Tibial artery (tissue), 4 donors: ENCODE measurements at regions not wholly inside any gene's neighbourhood (a gene's known extent, or its start where the extent isn't known, plus 50 kb on each side); places are given as distances from the start of the nearest gene placed in this dataset.
"Not testable (repeated sequence)": the region's sequence is repeated elsewhere in the genome, so short reads cannot be mapped to it uniquely, and the experiment has no call there.

ENCODE experiments used
- DNase-seq, 2 donors: peaks; one replicate each; pipeline ENCODE4 v3.0.0-alpha.2; 2019
- H3K27ac ChIP-seq, 2 donors: fragments of 200-600 bp; sonication (generic) in 1 of 2; 1 replicate in 1 of 2; 2 replicates in 1 of 2; pipeline ENCODE4 v1.5.1; 2018 to 2019; ENCODE audit warnings: mild to moderate bottlenecking in 1 of 2
- H3K27me3 ChIP-seq, 2 donors: fragments of 200-600 bp; sonication (generic) in 1 of 2; one replicate each; pipeline versions ENCODE4 v1.5.1 to v1.6.0; 2016 to 2019
- H3K36me3 ChIP-seq, 3 donors: fragments of 200-600 bp; sonication (generic) in 2 of 3; one replicate each; pipeline ENCODE4 v1.5.1; 2016 to 2019; ENCODE audit warnings: mild to moderate bottlenecking in 2 of 3
- H3K4me1 ChIP-seq, 4 donors: fragments of 200-600 bp; sonication (generic) in 2 of 4; 1 replicate in 3 of 4; 2 replicates in 1 of 4; pipeline ENCODE4 v1.5.1; 2016 to 2019
- H3K4me3 ChIP-seq, 2 donors: fragments of 200-600 bp; sonication (generic) in 1 of 2; 1 replicate in 1 of 2; 2 replicates in 1 of 2; pipeline ENCODE4 v1.5.1; 2018 to 2019; ENCODE audit warnings: mild to moderate bottlenecking in 2 of 2
- H3K9me3 ChIP-seq, 3 donors: fragments of 200-600 bp; sonication (generic) in 1 of 3; one replicate each; pipeline ENCODE4 v1.5.1; 2016 to 2019
- CTCF ChIP-seq, 2 experiments: fragments of 200-600 bp in 1 of 2; fragments of 450-650 bp in 1 of 2; IDR thresholded peaks; one replicate each; pipeline ENCODE4 v1.5.1; 2017 to 2019; ENCODE audit warnings: antibody characterized with exemption in 2 of 2, mild to moderate bottlenecking in 1 of 2, moderate library complexity in 1 of 2
- intact Hi-C: fragments of 100-400 bp; cut with DNase I; formaldehyde crosslinking; loops from one replicate; pipeline ENCODE4 v1.15.0; 2023; ENCODE audit warnings: low total_unique reads

GRCh38 chr14:43285575-43285974 is 1221.5 kb downstream of the FSCB start:
- Histone ChIP-seq H3K4me1 (no peaks in the 10 kb centered on the region), H3K4me3 (no peak overlapping the region)

DNA sequence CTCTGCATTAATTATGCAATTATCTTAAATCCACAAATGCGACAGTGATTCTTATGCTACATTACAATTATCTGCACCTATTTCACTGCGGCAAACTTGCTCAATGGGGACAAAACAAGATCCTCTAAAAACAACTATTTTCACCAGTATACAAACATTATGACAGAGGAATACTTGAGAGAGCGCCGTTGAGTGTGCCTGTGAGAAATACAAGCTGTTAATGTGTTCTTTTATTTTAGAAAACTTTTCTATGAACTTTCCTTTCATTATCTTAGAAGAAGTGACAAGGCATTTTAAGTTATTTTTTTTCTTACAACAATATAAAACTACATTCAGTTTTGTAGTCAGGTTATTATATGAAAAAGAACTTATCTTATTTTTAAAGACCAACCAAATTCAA is 1247.0 kb downstream of the FSCB start:
- Histone ChIP-seq H3K9me3 (no peaks in the 10 kb centered on the region), H3K4me3 (no peak overlapping the region), H3K4me1 (no peaks in the 10 kb centered on the region), H3K36me3 (no peaks in the 10 kb centered on the region), H3K27ac (no peak overlapping the region), H3K27me3 (no peaks in the 10 kb centered on the region)
- no peak for TF ChIP-seq CTCF (IDR thresholded peaks at IDR 0.05)
- DNase-seq: no peak
- intact Hi-C loops: no loop called here

More at GRCh38 chr14:43285575-43285974, 1221.5 kb downstream of the FSCB start:
- H3K36me3 ChIP-seq: no peaks in the 10 kb centered on the region
- H3K27me3 ChIP-seq: no peaks in the 10 kb centered on the region
- no peak for TF ChIP-seq CTCF (IDR thresholded peaks at IDR 0.05)
- no peak for DNase-seq
- H3K9me3 ChIP-seq: no peaks in the 10 kb centered on the region
- intact Hi-C loops: no loop called here
- no peak overlapping the region for H3K27ac ChIP-seq

GRCh38 chr14:43258396-43258795 is 1248.7 kb downstream of the FSCB start:
- Histone ChIP-seq H3K4me1 (no peaks in the 10 kb centered on the region), H3K27ac (no peak overlapping the region), H3K9me3 (no peaks in the 10 kb centered on the region), H3K27me3 (no peaks in the 10 kb centered on the region), H3K36me3 (no peaks in the 10 kb centered on the region), H3K4me3 (no peak overlapping the region)
- DNase-seq: no peak
- intact Hi-C loops: no loop called here
- no peak for TF ChIP-seq CTCF (IDR thresholded peaks at IDR 0.05)

GRCh38 chr14:43256996-43257395 is 1250.1 kb downstream of the FSCB start:
- H3K4me3 ChIP-seq, H3K27me3 ChIP-seq, H3K4me1 ChIP-seq, H3K9me3 ChIP-seq, H3K27ac ChIP-seq, DNase-seq, H3K36me3 ChIP-seq, intact Hi-C loops: not testable (repeated sequence)

- no peak overlapping the region for H3K27ac ChIP-seq
- H3K4me1 ChIP-seq: no peaks in the 10 kb centered on the region
- H3K36me3 ChIP-seq: no peaks in the 10 kb centered on the region
- no peaks in the 10 kb centered on the region for H3K27me3 ChIP-seq
- intact Hi-C loops: no loop called here
- H3K9me3 ChIP-seq: no peaks in the 10 kb centered on the region
- DNase-seq: no peak
- no peak overlapping the region for H3K4me3 ChIP-seq
- no peak for TF ChIP-seq CTCF (IDR thresholded peaks at IDR 0.05)
Measured at GRCh38 chr14:43252866-43253265, 1254.2 kb downstream of the FSCB start.

DNA sequence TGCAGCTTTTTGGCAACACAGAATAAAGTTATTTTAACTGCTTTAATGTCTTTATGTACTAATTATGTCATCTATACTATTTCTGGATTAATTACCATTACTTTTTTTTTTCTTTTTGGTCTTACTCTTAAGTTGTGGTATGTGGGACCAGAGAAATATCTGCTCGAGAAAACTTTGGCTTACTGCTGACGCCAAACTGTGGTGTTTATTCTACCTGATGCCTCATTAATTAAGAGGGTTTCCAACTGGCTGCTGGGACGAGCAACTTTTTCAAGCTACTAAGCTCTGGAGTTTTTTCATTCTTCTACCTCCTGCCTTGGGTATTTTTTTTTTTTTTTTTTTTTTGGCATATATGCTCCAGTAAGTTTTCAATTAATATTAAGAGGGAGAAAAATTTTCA is 1257.5 kb downstream of the FSCB start:
- no peaks in the 10 kb centered on the region for H3K36me3 ChIP-seq
- H3K27ac ChIP-seq: no peak overlapping the region
- DNase-seq: no peak
- intact Hi-C loops: no loop called here
- TF ChIP-seq CTCF (IDR thresholded peaks at IDR 0.05): no peak
- H3K27me3 ChIP-seq: no peaks in the 10 kb centered on the region
- H3K9me3 ChIP-seq: no peaks in the 10 kb centered on the region
- H3K4me1 ChIP-seq: no peaks in the 10 kb centered on the region
- no peak overlapping the region for H3K4me3 ChIP-seq
